ES-I3 (cell line): ENCODE measurements at regions not wholly inside any gene's neighbourhood (a gene's known extent, or its start where the extent isn't known, plus 50 kb on each side); places are given as distances from the start of the nearest gene placed in this dataset.

Experiments used
- H3K36me3 ChIP-seq: 2 replicates; pipeline ENCODE4 v1.6.1; 2013; ENCODE audit warnings: mild to moderate bottlenecking, low read length, control low read depth, moderate library complexity; ENCODE audit not compliant: insufficient read depth
- H3K4me1 ChIP-seq: 2 replicates; pipeline ENCODE4 v1.6.1; 2013; ENCODE audit warnings: mild to moderate bottlenecking, control low read depth, low read length; ENCODE audit not compliant: insufficient read depth
- H3K9ac ChIP-seq: 2 replicates; pipeline ENCODE4 v1.6.1; 2013; ENCODE audit warnings: low read depth, mild to moderate bottlenecking, low read length, moderate library complexity
- H3K9me3 ChIP-seq: 2 replicates; pipeline ENCODE4 v1.6.1; 2013; ENCODE audit warnings: mild to moderate bottlenecking, low read length, moderate library complexity; ENCODE audit not compliant: control insufficient read depth, insufficient read depth

GRCh38 chr7:153006452-153006851 lies 246.9 kb downstream of the ACTR3B start:
- peaks cover 3% of the 10 kb centered on the region for H3K9me3 ChIP-seq
- no peaks in the 10 kb centered on the region for H3K36me3 ChIP-seq
- no peaks in the 10 kb centered on the region for H3K4me1 ChIP-seq
- no peak overlapping the region for H3K9ac ChIP-seq

GRCh38 chr7:153006911-153007310 lies 247.4 kb downstream of the ACTR3B start:
- Histone ChIP-seq H3K9ac (no peak overlapping the region), H3K9me3 (peaks cover 3% of the 10 kb centered on the region), H3K36me3 (no peaks in the 10 kb centered on the region), H3K4me1 (no peaks in the 10 kb centered on the region)

GRCh38 chr7:153010416-153010815 lies 250.9 kb downstream of the ACTR3B start:
- no peak overlapping the region for H3K9ac ChIP-seq
- H3K36me3 ChIP-seq = no peaks in the 10 kb centered on the region
- H3K4me1 ChIP-seq = no peaks in the 10 kb centered on the region
- no peaks in the 10 kb centered on the region for H3K9me3 ChIP-seq

GRCh38 chr7:153012203-153012602 lies 252.7 kb downstream of the ACTR3B start:
- Histone ChIP-seq H3K4me1 (no peaks in the 10 kb centered on the region), H3K9ac (no peak overlapping the region), H3K36me3 (no peaks in the 10 kb centered on the region), H3K9me3 (no peaks in the 10 kb centered on the region)

GRCh38 chr7:153017223-153017622 lies 257.7 kb downstream of the ACTR3B start:
- no peaks in the 10 kb centered on the region for H3K9me3 ChIP-seq
- no peaks in the 10 kb centered on the region for H3K4me1 ChIP-seq
- no peak overlapping the region for H3K9ac ChIP-seq
- no peaks in the 10 kb centered on the region for H3K36me3 ChIP-seq

GRCh38 chr7:153021542-153021941 lies 262.0 kb downstream of the ACTR3B start:
- Histone ChIP-seq H3K9ac (no peak overlapping the region), H3K36me3 (no peaks in the 10 kb centered on the region), H3K4me1 (no peaks in the 10 kb centered on the region), H3K9me3 (no peaks in the 10 kb centered on the region)

GRCh38 chr7:153022475-153023193 lies 263.1 kb downstream of the ACTR3B start:
- Histone ChIP-seq H3K9me3 (no peaks in the 10 kb centered on the region), H3K4me1 (no peaks in the 10 kb centered on the region), H3K36me3 (no peaks in the 10 kb centered on the region), H3K9ac (no peak overlapping the region)

- Histone ChIP-seq H3K4me1 (no peaks in the 10 kb centered on the region), H3K36me3 (no peaks in the 10 kb centered on the region), H3K9ac (no peak overlapping the region), H3K9me3 (no peaks in the 10 kb centered on the region)
Observed at GRCh38 chr7:153023194-153023592, 263.6 kb downstream of the ACTR3B start.

- H3K4me1 ChIP-seq = no peaks in the 10 kb centered on the region
Observed at GRCh38 chr7:153027210-153027609, 267.7 kb downstream of the ACTR3B start.

GRCh38 chr7:153027904-153028303 lies 268.4 kb downstream of the ACTR3B start:
- H3K4me1 ChIP-seq = no peaks in the 10 kb centered on the region
- no peaks in the 10 kb centered on the region for H3K9me3 ChIP-seq
- H3K36me3 ChIP-seq = no peaks in the 10 kb centered on the region
- H3K9ac ChIP-seq = no peak overlapping the region

More at GRCh38 chr7:153027210-153027609, 267.7 kb downstream of the ACTR3B start:
- no peaks in the 10 kb centered on the region for H3K9me3 ChIP-seq
- H3K36me3 ChIP-seq = no peaks in the 10 kb centered on the region
- H3K9ac ChIP-seq = no peak overlapping the region

GRCh38 chr7:153030976-153031375 lies 271.4 kb downstream of the ACTR3B start:
- H3K4me1 ChIP-seq = no peaks in the 10 kb centered on the region
- H3K36me3 ChIP-seq = no peaks in the 10 kb centered on the region
- no peak overlapping the region for H3K9ac ChIP-seq
- no peaks in the 10 kb centered on the region for H3K9me3 ChIP-seq

GRCh38 chr7:153034791-153035190 lies 275.2 kb downstream of the ACTR3B start:
- Histone ChIP-seq H3K9me3 (no peaks in the 10 kb centered on the region), H3K9ac (no peak overlapping the region), H3K36me3 (no peaks in the 10 kb centered on the region), H3K4me1 (no peaks in the 10 kb centered on the region)

- Histone ChIP-seq H3K9ac (no peak overlapping the region), H3K4me1 (no peaks in the 10 kb centered on the region), H3K36me3 (no peaks in the 10 kb centered on the region), H3K9me3 (no peaks in the 10 kb centered on the region)
Observed at GRCh38 chr7:153036396-153037063, 277.0 kb downstream of the ACTR3B start.

- no peaks in the 10 kb centered on the region for H3K9me3 ChIP-seq
- H3K9ac ChIP-seq = no peak overlapping the region
Observed at GRCh38 chr7:153043440-153043839, 283.9 kb downstream of the ACTR3B start.

GRCh38 chr7:153044981-153045380 lies 285.4 kb downstream of the ACTR3B start:
- no peaks in the 10 kb centered on the region for H3K9me3 ChIP-seq
- no peak overlapping the region for H3K9ac ChIP-seq
- no peaks in the 10 kb centered on the region for H3K4me1 ChIP-seq
- H3K36me3 ChIP-seq = no peaks in the 10 kb centered on the region

More at GRCh38 chr7:153043440-153043839, 283.9 kb downstream of the ACTR3B start:
- no peaks in the 10 kb centered on the region for H3K36me3 ChIP-seq
- no peaks in the 10 kb centered on the region for H3K4me1 ChIP-seq
